Ishikawa (cell line): ENCODE measurements at regions not wholly inside any gene's neighbourhood (a gene's known extent, or its start where the extent isn't known, plus 50 kb on each side); places are given as distances from the start of the nearest gene placed in this dataset.

Experiments used
- CEBPB ChIP-seq: IDR thresholded peaks from 2 replicates; pipeline ENCODE4 v1.6.1; 2012
- CREB1 ChIP-seq: IDR thresholded peaks from 2 replicates; pipeline ENCODE4 v1.6.1; 2012; ENCODE audit warnings: low read depth
- EGR1 ChIP-seq: IDR thresholded peaks from 2 replicates; pipeline ENCODE4 v1.6.1; 2012
- EP300 ChIP-seq: IDR thresholded peaks from 2 replicates; pipeline ENCODE4 v1.6.1; 2012; ENCODE audit warnings: borderline replicate concordance
- FOXM1 ChIP-seq: IDR thresholded peaks from 2 replicates; pipeline ENCODE4 v1.6.1; 2012; ENCODE audit warnings: low read depth, borderline replicate concordance
- NFIC ChIP-seq: IDR thresholded peaks from 2 replicates; pipeline ENCODE4 v1.6.1; 2012
- RAD21 ChIP-seq: IDR thresholded peaks from 2 replicates; pipeline ENCODE4 v1.6.1; 2012; ENCODE audit warnings: low read depth
- TAF1 ChIP-seq: IDR thresholded peaks from 2 replicates; pipeline ENCODE4 v1.6.1; 2012; ENCODE audit warnings: low read depth, mild to moderate bottlenecking
- TCF12 ChIP-seq: IDR thresholded peaks from 2 replicates; pipeline ENCODE4 v1.6.1; 2012; ENCODE audit warnings: low read depth
- TEAD4 ChIP-seq: IDR thresholded peaks from 2 replicates; pipeline ENCODE4 v1.6.1; 2012
- YY1 ChIP-seq: IDR thresholded peaks from 2 replicates; pipeline ENCODE4 v1.6.1; 2012; ENCODE audit warnings: low read depth
- ZBTB7A ChIP-seq: IDR thresholded peaks from 2 replicates; pipeline ENCODE4 v1.6.1; 2012; ENCODE audit warnings: low read depth
- TF ChIP-seq, protein P1 (sequence below): IDR thresholded peaks from 2 replicates; pipeline ENCODE4 v1.6.1; 2012; ENCODE audit warnings: low read depth, mild to moderate bottlenecking
- TF ChIP-seq, protein P2 (sequence below): IDR thresholded peaks from 2 replicates; pipeline ENCODE4 v1.6.1; 2012
- TF ChIP-seq, protein P3 (sequence below): IDR thresholded peaks from 2 replicates; pipeline ENCODE4 v1.6.1; 2012

GRCh38 chr4:148684638-148685037 is 242.4 kb upstream of the NR3C2 start:
- TF ChIP-seq FOXM1 (no peak), TCF12 (no peak), CREB1 (no peak), TAF1 (no peak), EGR1 (no peak), RAD21 (no peak), TEAD4 (no peak), EP300 (no peak)
- TF ChIP-seq, protein P1, sequence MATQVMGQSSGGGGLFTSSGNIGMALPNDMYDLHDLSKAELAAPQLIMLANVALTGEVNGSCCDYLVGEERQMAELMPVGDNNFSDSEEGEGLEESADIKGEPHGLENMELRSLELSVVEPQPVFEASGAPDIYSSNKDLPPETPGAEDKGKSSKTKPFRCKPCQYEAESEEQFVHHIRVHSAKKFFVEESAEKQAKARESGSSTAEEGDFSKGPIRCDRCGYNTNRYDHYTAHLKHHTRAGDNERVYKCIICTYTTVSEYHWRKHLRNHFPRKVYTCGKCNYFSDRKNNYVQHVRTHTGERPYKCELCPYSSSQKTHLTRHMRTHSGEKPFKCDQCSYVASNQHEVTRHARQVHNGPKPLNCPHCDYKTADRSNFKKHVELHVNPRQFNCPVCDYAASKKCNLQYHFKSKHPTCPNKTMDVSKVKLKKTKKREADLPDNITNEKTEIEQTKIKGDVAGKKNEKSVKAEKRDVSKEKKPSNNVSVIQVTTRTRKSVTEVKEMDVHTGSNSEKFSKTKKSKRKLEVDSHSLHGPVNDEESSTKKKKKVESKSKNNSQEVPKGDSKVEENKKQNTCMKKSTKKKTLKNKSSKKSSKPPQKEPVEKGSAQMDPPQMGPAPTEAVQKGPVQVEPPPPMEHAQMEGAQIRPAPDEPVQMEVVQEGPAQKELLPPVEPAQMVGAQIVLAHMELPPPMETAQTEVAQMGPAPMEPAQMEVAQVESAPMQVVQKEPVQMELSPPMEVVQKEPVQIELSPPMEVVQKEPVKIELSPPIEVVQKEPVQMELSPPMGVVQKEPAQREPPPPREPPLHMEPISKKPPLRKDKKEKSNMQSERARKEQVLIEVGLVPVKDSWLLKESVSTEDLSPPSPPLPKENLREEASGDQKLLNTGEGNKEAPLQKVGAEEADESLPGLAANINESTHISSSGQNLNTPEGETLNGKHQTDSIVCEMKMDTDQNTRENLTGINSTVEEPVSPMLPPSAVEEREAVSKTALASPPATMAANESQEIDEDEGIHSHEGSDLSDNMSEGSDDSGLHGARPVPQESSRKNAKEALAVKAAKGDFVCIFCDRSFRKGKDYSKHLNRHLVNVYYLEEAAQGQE = no peak

DNA sequence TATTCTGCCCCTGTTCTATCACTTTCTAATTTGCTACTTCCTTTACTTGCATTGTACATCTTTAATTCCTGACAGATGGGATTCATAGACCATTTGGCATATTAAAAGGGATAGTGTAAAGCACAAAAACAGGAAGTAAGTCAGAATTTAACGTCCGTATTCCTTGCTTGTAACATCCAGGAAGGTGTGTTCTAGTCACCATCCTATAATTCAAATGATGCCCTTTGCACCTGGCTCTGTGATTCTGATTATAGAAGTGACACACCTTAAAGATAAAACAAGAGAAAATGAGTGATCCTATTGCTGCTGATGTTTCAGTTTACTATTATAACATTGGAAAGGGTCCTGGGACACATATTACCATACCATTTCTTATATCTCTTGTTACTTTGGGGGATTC is 238.7 kb upstream of the NR3C2 start:
- TF ChIP-seq ZBTB7A (no peak), TAF1 (no peak), CEBPB (no peak), TCF12 (no peak), FOXM1 (no peak), CREB1 (no peak), EGR1 (no peak), TEAD4 (no peak), EP300 (no peak), RAD21 (no peak), NFIC (no peak)
- TF ChIP-seq, protein P2, sequence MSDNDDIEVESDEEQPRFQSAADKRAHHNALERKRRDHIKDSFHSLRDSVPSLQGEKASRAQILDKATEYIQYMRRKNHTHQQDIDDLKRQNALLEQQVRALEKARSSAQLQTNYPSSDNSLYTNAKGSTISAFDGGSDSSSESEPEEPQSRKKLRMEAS = no peak
- TF ChIP-seq, protein P1 = no peak

DNA sequence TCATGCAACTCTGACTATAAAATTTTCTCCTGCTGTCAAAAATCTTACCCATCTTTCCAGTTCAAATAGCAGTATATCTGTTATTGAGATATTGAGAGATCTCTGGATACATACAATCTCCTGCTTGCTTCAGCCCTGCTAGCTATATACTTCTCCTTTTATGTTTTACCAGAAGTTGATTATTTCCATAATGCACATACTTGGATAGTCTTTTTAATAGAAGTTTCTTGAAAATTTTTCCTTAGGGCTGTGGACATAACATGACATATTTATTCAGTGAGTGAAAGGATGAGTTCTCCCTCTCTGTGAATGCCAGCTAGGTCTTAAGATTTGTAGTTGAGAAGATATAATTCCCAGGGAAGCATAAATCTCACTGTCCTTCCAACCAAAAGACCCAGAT is 234.1 kb upstream of the NR3C2 start:
- TF ChIP-seq CEBPB (no peak), EGR1 (no peak), YY1 (no peak)

DNA sequence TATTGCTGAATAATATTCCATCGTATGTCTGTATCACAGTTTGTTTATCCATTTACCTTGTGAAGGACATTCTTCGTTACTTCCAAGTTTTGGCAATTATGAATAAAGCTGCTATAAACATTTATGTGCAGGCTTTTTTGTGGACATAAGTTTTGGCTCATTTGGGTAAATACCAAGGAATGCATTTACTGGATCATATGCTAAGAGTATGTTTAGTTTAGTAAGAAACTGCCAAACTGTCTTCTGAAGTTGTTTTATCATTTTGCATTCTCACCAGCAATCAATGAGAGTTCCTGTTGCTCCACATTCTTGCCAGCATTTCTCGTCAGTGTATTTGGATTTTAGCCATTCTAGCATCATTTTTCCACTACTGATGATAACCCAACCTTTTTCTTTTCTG is 232.7 kb upstream of the NR3C2 start:
- TF ChIP-seq RAD21 = no peak
- TF ChIP-seq EGR1 = no peak
- TF ChIP-seq TEAD4 = no peak
- no peak for TF ChIP-seq CREB1
- TF ChIP-seq, protein P1 = no peak
- TF ChIP-seq, protein P2 = no peak
- no peak for TF ChIP-seq FOXM1
- TF ChIP-seq CEBPB = no peak
- no peak for TF ChIP-seq YY1
- no peak for TF ChIP-seq EP300
- TF ChIP-seq, protein P3, sequence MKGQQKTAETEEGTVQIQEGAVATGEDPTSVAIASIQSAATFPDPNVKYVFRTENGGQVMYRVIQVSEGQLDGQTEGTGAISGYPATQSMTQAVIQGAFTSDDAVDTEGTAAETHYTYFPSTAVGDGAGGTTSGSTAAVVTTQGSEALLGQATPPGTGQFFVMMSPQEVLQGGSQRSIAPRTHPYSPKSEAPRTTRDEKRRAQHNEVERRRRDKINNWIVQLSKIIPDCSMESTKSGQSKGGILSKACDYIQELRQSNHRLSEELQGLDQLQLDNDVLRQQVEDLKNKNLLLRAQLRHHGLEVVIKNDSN = no peak
- no peak for TF ChIP-seq NFIC
- no peak for TF ChIP-seq ZBTB7A
- no peak for TF ChIP-seq TAF1
- no peak for TF ChIP-seq TCF12

GRCh38 chr4:148664636-148665035 is 222.4 kb upstream of the NR3C2 start:
- TF ChIP-seq EP300 (no peak), CEBPB (no peak), FOXM1 (no peak), TEAD4 (no peak)

DNA sequence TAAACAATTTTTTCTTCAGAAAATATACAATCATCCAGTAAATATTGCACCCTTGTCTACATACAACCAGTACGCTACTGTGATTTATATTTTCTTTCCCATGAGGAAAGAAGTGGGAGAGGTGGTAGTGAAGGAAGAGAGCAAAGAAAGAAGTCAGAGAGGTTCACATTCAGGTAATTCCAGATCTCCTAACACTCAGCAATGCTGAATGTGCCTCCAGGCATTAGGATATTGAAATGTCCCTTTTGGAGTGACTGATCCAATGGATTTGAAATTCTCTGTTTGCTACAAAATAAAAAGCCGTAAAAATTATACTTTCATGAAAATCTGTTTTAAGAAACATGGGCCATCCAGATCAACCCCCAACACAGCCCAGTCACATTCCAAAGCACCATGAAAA is 211.9 kb upstream of the NR3C2 start:
- no peak for TF ChIP-seq NFIC
